CD4-positive, alpha-beta T cell treated with Interferon gamma for 1 hour (primary cell): ENCODE measurements at regions not wholly inside any gene's neighbourhood (a gene's known extent, or its start where the extent isn't known, plus 50 kb on each side); places are given as distances from the start of the nearest gene placed in this dataset.
"Not testable (repeated sequence)": the region's sequence is repeated elsewhere in the genome, so short reads cannot be mapped to it uniquely, and the experiment has no call there.

Experiments
- DNase-seq: peaks from one replicate; pipeline ENCODE4 v3.0.0-alpha.2; 2020

GRCh38 chr6:155542036-155542435 lies 86.4 kb upstream of the NOX3 start:
- DNase-seq, result no peak

GRCh38 chr6:155538708-155539390 lies 83.2 kb upstream of the NOX3 start:
- DNase-seq, result no peak

- DNase-seq, result no peak
Observed at GRCh38 chr6:155534678-155535077, 79.0 kb upstream of the NOX3 start.

GRCh38 chr6:155530219-155530834 lies 74.7 kb upstream of the NOX3 start:
- no peak for DNase-seq

GRCh38 chr6:155529814-155530213 lies 74.2 kb upstream of the NOX3 start:
- not testable (repeated sequence) for DNase-seq

GRCh38 chr6:155528982-155529453 lies 73.4 kb upstream of the NOX3 start:
- no peak for DNase-seq

GRCh38 chr6:155528335-155528734 lies 72.7 kb upstream of the NOX3 start:
- DNase-seq, result no peak

- DNase-seq, result no peak
Observed at GRCh38 chr6:155527443-155527842, 71.8 kb upstream of the NOX3 start.

GRCh38 chr6:155523821-155524651 lies 68.4 kb upstream of the NOX3 start:
- DNase-seq, result no peak

GRCh38 chr6:155521719-155522118 lies 66.1 kb upstream of the NOX3 start:
- no peak for DNase-seq

- no peak for DNase-seq
Observed at GRCh38 chr6:155520078-155520477, 64.4 kb upstream of the NOX3 start.

GRCh38 chr6:155519176-155519738 lies 63.6 kb upstream of the NOX3 start:
- no peak for DNase-seq

- DNase-seq, result no peak
Observed at GRCh38 chr6:155517294-155517693, 61.7 kb upstream of the NOX3 start.

- no peak for DNase-seq
Observed at GRCh38 chr6:155510879-155511278, 55.2 kb upstream of the NOX3 start.

- no peak for DNase-seq
Observed at GRCh38 chr6:155509743-155510475, 54.3 kb upstream of the NOX3 start.

GRCh38 chr6:155505608-155505989 lies 50.0 kb upstream of the NOX3 start:
- no peak for DNase-seq
